Mucosa of stomach (tissue), 1 donor: ENCODE measurements at regions not wholly inside any gene's neighbourhood (a gene's known extent, or its start where the extent isn't known, plus 50 kb on each side); places are given as distances from the start of the nearest gene placed in this dataset.
"Not testable (repeated sequence)": the region's sequence is repeated elsewhere in the genome, so short reads cannot be mapped to it uniquely, and the experiment has no call there.

Source experiments
- H3K27me3 ChIP-seq: one replicate; pipeline ENCODE4 v1.7.0; 2013; ENCODE audit warnings: mild to moderate bottlenecking, low read length; ENCODE audit not compliant: control insufficient read depth, insufficient read depth
- H3K36me3 ChIP-seq: one replicate; pipeline ENCODE4 v1.7.0; 2013; ENCODE audit warnings: low read length; ENCODE audit not compliant: control insufficient read depth, insufficient read depth
- H3K4me1 ChIP-seq: one replicate; pipeline ENCODE4 v1.7.0; 2013; ENCODE audit warnings: mild to moderate bottlenecking, low read length; ENCODE audit not compliant: control insufficient read depth, insufficient read depth
- H3K4me3 ChIP-seq: one replicate; pipeline ENCODE4 v1.7.0; 2013; ENCODE audit warnings: low read length
- H3K9ac ChIP-seq: one replicate; pipeline ENCODE4 v1.7.0; 2013; ENCODE audit warnings: mild to moderate bottlenecking, low read length, moderate library complexity
- H3K9me3 ChIP-seq: one replicate; pipeline ENCODE4 v1.7.0; 2013; ENCODE audit warnings: mild to moderate bottlenecking, low read length, moderate library complexity; ENCODE audit not compliant: control insufficient read depth
- donor health status: Pancreatic carcinoma.

DNA sequence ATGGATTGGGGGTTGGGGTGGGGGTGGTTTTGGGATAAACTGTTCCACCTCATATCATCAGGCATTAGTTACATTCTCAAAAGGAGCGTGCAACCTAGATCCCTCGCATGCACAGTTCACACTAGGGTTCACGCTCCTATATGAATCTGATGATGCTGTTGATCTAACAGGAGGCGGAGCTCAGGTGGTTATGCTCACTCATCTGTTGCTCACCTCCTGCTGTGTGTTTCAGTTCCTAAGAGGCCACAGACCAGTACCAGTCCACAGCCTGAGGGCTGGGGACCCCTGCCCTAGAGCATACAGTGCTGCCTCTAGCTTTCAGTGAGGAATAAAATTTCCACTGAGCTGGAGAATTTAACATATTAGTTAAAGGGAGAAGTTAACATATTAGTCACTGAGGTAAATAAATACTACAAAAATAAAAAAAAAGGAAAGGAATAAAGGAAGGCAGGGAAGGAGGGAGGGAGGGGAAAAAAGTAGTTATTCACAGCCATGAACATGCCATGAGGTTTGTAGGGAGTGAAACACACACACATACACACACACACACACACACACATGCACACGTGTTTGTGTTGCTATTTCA, 612.7 kb upstream of the TBX3 start:
- no peaks in the 10 kb centered on the region for H3K27me3 ChIP-seq
- H3K9me3 ChIP-seq = no peaks in the 10 kb centered on the region
- no peaks in the 10 kb centered on the region for H3K36me3 ChIP-seq
- H3K4me3 ChIP-seq = no peak overlapping the region
- no peak overlapping the region for H3K9ac ChIP-seq
- peaks cover 12% of the 10 kb centered on the region for H3K4me1 ChIP-seq

DNA sequence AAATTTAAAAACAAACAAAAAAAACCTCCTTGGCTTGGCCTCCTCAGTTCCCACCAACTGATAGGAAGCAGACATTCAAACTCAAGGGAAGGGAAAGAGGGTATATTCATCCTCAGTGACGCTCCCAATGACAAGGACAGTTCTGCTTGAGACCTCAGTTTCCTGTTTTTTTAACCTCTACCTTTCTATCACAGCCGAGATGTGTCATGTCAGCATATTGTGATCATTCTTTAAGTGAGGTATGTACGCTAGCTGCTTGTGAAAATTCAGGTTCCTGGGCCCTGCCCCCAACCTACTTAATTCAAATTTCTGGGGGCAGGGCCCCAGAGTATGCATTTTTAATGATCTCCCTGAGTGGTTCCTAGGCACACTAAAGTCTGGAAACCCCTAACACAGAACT, 611.9 kb upstream of the TBX3 start:
- H3K9ac ChIP-seq = no peak overlapping the region
- no peaks in the 10 kb centered on the region for H3K27me3 ChIP-seq
- peaks cover 12% of the 10 kb centered on the region for H3K4me1 ChIP-seq
- H3K9me3 ChIP-seq = no peaks in the 10 kb centered on the region
- H3K36me3 ChIP-seq = no peaks in the 10 kb centered on the region
- H3K4me3 ChIP-seq = no peak overlapping the region

DNA sequence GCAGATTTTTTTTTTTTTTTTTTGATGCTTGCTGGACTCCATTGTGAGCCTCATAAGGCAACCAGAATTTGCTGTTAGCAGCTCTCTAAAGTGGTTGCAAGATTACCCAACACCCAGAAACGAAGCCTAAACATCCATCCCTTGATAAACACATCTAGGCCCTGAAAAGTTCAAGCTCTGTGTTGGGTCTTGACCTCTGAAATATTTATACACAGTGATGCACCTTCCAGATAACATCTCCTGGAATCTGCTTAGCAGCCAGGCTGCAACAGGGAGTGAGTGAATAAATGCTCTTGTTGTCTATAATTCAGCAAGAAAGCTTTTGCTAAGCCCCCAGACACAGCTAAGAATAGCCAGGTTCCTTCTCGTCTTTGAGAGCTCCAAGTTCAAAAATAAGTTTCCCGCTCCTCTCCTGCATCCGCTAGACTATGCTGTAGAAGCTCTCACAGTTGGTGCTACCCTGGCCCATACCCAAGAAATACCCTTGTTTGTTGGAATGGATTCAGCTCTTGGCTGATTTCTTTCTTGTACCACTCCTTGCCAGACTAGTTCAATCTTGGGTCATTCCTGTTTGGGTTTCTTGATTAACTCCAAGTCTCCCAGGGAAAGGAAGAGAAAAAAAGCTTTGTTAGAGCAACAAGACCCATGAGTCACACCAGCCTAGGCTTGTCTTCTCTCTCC, 610.6 kb upstream of the TBX3 start:
- Histone ChIP-seq H3K27me3 (no peaks in the 10 kb centered on the region), H3K9me3 (no peaks in the 10 kb centered on the region), H3K4me1 (peaks cover 12% of the 10 kb centered on the region), H3K4me3 (no peak overlapping the region), H3K9ac (no peak overlapping the region), H3K36me3 (no peaks in the 10 kb centered on the region)

DNA sequence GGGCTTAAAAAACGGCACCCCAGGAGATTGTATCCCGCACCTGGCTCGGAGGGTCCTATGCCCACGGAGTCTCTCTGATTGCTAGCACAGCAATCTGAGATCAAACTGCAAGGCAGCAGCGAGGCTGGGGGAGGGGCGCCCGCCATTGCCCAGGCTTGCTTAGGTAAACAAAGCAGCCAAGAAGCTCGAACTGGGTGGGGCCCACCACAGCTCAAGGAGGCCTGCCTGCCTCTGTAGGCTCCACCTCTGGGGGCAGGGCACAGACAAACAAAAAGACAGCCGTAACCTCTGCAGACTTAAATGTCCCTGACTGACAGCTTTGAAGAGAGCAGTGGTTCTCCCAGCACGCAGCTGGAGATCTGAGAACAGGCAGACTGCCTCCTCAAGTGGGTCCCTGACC, 601.5 kb upstream of the TBX3 start:
- not testable (repeated sequence) for H3K9ac ChIP-seq, H3K9me3 ChIP-seq, H3K27me3 ChIP-seq, H3K36me3 ChIP-seq, H3K4me3 ChIP-seq, H3K4me1 ChIP-seq

DNA sequence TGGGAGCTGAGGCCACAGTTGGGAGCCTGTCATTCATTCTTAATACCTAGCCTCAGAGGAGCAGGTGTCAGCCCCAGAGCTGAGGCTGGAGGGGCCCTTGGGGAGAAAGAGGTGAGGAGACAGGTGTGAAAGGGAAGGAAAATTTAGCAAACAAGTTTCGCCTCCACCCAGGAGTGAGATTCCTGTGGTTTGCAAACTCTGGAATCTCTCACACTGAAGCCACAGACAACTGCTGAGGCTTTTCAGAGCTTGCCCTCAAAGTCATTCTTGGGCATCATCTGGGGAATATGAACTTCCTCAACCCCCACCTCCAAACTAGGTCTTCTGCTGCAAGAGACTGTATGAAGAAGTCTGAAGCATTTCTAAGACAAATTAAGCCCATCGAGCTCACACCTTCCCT, 589.5 kb upstream of the TBX3 start:
- Histone ChIP-seq H3K36me3 (no peaks in the 10 kb centered on the region), H3K4me3 (no peak overlapping the region), H3K4me1 (no peaks in the 10 kb centered on the region), H3K9me3 (no peaks in the 10 kb centered on the region), H3K9ac (no peak overlapping the region), H3K27me3 (no peaks in the 10 kb centered on the region)

DNA sequence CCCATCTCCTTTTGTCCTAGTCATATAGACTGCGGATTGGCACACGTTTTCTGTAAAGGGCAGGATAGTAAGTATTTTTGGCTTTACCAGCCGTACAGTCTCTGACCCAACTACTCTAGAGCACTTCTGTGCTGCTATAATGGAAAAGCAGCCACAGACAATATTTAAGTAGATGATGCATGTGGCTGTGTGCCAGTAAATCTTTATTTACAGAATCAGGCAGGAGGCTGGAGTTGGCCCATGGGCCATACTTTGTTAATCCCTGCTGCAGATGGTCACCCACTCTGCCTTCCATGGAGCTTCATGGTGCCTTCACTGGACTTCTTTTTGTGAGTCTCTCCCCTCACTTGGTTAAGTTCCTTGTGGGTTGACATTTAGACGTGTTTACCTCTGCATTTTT, 584.5 kb upstream of the TBX3 start:
- no peak overlapping the region for H3K9ac ChIP-seq
- no peaks in the 10 kb centered on the region for H3K4me1 ChIP-seq
- no peaks in the 10 kb centered on the region for H3K9me3 ChIP-seq
- H3K36me3 ChIP-seq = no peaks in the 10 kb centered on the region
- H3K27me3 ChIP-seq = no peaks in the 10 kb centered on the region
- no peak overlapping the region for H3K4me3 ChIP-seq

DNA sequence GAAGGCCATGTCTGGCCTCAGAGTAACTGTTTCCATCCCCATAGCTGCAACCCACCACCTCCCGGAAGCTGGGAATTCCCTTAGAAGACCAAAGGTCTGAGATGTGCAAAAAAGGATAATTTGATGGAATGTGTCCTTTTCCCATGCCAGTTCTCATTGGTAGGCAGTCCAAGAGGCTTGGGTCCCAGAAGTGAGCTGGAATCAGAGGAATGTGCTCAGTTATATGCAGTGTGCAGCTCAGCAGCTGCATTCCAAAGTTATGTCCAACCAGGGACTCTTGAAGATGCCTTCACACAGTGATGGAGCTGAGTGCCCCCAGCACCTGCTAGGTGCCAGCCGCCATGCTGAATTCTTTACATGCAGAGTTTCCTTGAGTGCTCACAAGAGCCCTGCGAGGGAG, 583.9 kb upstream of the TBX3 start:
- no peak overlapping the region for H3K4me3 ChIP-seq
- H3K9ac ChIP-seq = no peak overlapping the region
- no peaks in the 10 kb centered on the region for H3K9me3 ChIP-seq
- no peaks in the 10 kb centered on the region for H3K27me3 ChIP-seq
- no peaks in the 10 kb centered on the region for H3K36me3 ChIP-seq
- H3K4me1 ChIP-seq = no peaks in the 10 kb centered on the region

DNA sequence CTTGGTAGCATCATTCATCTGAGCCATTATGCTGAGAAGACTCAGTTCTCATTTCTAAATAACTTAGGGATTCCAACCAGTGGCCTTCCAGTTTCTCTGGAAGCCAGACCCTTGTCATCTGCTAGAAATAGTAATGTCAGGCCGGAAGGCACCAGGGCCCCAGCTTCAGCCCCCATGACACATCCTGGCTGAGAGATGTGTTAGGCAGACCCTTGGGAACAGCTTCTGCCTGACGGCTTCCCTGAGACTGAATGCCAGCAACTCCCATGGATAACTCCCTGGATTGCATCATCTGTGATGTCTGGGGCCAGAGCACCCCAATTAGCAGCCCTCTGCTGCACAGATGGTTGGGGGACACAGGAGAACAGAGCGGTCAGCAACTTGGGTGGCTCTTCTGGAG, 583.5 kb upstream of the TBX3 start:
- H3K9me3 ChIP-seq = no peaks in the 10 kb centered on the region
- no peak overlapping the region for H3K4me3 ChIP-seq
- no peak overlapping the region for H3K9ac ChIP-seq
- H3K27me3 ChIP-seq = no peaks in the 10 kb centered on the region
- no peaks in the 10 kb centered on the region for H3K4me1 ChIP-seq
- H3K36me3 ChIP-seq = no peaks in the 10 kb centered on the region

DNA sequence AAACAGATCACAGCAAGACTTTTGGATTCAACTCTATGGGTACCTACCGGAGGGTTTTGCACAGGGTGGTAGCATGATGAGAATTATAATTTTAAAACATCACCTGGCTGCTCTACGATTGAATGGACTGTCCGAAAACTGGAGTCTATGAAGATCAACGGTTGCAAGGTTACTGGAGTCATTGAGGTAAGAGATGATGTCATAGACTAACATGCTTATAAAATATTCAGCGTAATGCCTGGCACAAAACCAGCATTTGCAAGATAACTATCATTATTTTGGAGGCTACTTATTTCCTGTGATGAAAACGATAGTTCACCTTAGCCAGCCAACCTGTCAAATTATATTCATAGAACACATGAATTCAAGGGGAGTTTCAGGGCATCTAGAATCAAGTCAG, 580.6 kb upstream of the TBX3 start:
- no peaks in the 10 kb centered on the region for H3K36me3 ChIP-seq
- no peaks in the 10 kb centered on the region for H3K9me3 ChIP-seq
- H3K9ac ChIP-seq = no peak overlapping the region
- H3K4me3 ChIP-seq = no peak overlapping the region
- no peaks in the 10 kb centered on the region for H3K27me3 ChIP-seq
- H3K4me1 ChIP-seq = peaks cover 22% of the 10 kb centered on the region

DNA sequence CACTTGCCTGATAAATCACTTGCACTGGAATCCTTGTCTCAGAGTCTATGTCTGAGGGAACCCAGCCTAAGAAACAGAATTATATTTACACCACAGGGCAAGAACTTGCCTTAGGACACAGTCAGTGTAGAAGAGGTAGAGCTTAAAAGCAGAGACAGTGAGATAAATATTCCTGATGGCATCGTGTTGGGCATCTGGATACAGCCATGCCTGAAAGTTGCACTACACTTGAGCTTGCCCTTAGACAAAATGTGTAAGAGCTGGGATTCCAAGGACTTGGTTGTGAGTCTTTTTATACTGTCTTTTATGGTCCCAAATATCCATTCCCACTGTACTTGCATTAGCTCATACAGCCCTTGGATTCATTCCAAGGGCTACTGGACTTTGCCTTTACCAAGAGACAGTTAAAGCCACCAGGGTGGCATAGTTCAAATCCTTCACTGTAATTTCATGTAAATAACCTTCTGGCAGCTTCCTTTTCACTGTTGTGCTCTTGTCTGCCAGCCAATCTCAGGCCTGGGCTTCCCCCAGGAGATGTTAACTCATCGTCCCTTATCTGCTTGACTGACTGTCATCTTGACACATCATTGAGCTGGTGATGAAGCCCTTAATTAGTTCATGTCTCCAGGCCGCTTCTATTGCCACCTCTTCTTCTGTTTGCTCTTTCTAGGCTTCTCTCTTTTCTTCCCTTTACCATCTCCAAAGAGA, 577.9 kb upstream of the TBX3 start:
- H3K27me3 ChIP-seq = no peaks in the 10 kb centered on the region
- H3K4me1 ChIP-seq = peaks cover 22% of the 10 kb centered on the region
- H3K4me3 ChIP-seq = no peak overlapping the region
- H3K9ac ChIP-seq = no peak overlapping the region
- no peaks in the 10 kb centered on the region for H3K36me3 ChIP-seq
- no peaks in the 10 kb centered on the region for H3K9me3 ChIP-seq

DNA sequence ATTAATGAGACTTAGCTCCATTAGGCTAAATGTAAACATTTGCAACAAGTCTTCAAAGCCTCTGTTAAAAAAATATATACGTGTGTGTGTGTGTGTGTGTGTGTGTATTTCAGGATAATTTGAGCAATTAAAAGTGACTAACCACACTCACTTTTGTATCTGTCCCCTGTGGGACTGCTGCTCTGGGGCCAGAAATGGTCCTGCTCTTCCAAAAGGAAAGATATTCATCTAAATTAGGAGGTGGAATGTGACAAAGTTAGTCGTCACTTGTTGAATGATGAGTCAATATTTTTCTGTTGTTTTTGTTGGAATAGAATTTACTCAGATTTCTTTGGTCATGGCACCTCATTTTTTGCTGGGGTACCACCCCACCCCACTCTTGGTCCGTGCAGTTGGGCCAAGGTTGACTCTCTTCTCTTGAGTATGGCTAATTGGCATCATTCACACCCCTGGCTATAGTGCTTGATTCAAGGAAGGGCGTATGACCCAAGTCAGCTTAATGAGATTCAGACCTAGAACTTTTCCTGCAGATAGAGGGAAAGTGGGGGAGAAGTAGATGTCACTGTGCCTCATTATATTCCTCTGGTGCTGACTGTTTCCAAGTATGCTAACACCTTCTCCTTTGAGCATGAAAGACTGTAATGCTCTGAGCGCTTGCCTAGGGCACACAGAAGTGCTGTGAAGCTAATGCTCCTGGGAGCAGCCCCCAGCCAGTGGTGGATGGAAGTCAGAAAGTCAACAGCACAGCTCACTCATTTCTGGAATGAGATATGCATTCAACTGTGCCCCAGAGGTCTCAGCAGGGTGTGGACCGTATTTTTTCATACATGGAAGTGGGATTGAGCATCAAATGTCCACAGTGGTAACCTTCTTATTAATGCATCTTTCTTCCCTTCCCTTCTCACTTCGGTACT, 577.0 kb upstream of the TBX3 start:
- Histone ChIP-seq H3K9me3 (no peaks in the 10 kb centered on the region), H3K9ac (no peak overlapping the region)

More for the DNA sequence above, 577.0 kb upstream of the TBX3 start:
- H3K4me1 ChIP-seq = peaks cover 22% of the 10 kb centered on the region
- no peaks in the 10 kb centered on the region for H3K36me3 ChIP-seq
- H3K4me3 ChIP-seq = no peak overlapping the region
- H3K27me3 ChIP-seq = no peaks in the 10 kb centered on the region
